ENCODE measurements at regions not wholly inside any gene's neighbourhood (a gene's known extent, or its start where the extent isn't known, plus 50 kb on each side); places are given as distances from the start of the nearest gene placed in this dataset.
"Not testable (repeated sequence)": the region's sequence is repeated elsewhere in the genome, so short reads cannot be mapped to it uniquely, and the experiment has no call there.

GRCh38 chr4:101643186-101643837, 147.2 kb upstream of the BANK1 start:
- WGBS, 2 donors: 81 to 87% methylated on average over 2 of the region's 2 CpGs
- intact Hi-C loops (cut with DNase I): no loop called here

GRCh38 chr4:101632766-101633165, 157.8 kb upstream of the BANK1 start:
- intact Hi-C loops (cut with DNase I); H3K27me3 ChIP-seq; H3K27ac ChIP-seq; H3K9me3 ChIP-seq; H3K4me1 ChIP-seq; H3K4me3 ChIP-seq; H3K36me3 ChIP-seq; DNase-seq: not testable (repeated sequence)
- WGBS, 2 donors: 78 to 81% methylated on average over 3 of the region's 3 CpGs

More at GRCh38 chr4:101643186-101643837, 147.2 kb upstream of the BANK1 start:
- H3K4me3 ChIP-seq: no peak overlapping the region
- TF ChIP-seq CTCF (IDR thresholded peaks at IDR 0.05) (no peak), POLR2A (IDR thresholded peaks at IDR 0.05) (no peak), EP300 (IDR thresholded peaks at IDR 0.05) (no peak), POLR2AphosphoS5 (IDR thresholded peaks at IDR 0.05) (no peak)
- H3K36me3 ChIP-seq: no peaks in the 10 kb centered on the region
- H3K27me3 ChIP-seq: no peaks in the 10 kb centered on the region
- H3K27ac ChIP-seq: no peak overlapping the region
- H3K9me3 ChIP-seq: no peaks in the 10 kb centered on the region
- H3K4me1 ChIP-seq: no peaks in the 10 kb centered on the region
- DNase-seq: no peak

GRCh38 chr4:101630319-101630986, 160.1 kb upstream of the BANK1 start:
- TF ChIP-seq POLR2AphosphoS5 (IDR thresholded peaks at IDR 0.05) (no peak), POLR2A (IDR thresholded peaks at IDR 0.05) (no peak), EP300 (IDR thresholded peaks at IDR 0.05) (no peak), CTCF (IDR thresholded peaks at IDR 0.05) (no peak)
- intact Hi-C loops (cut with DNase I): no loop called here
- H3K27me3 ChIP-seq: no peaks in the 10 kb centered on the region
- no peak overlapping the region for H3K27ac ChIP-seq
- 91 to 96% methylated on average over 4 of the region's 4 CpGs for WGBS, 2 donors
- H3K9me3 ChIP-seq: peaks cover 0 to 2% (median 0%) of the 10 kb centered on the region in 4 donors
- DNase-seq: no peak
- no peak overlapping the region for H3K4me3 ChIP-seq
- no peaks in the 10 kb centered on the region for H3K36me3 ChIP-seq
- no peaks in the 10 kb centered on the region for H3K4me1 ChIP-seq

- Histone ChIP-seq H3K9me3 (no peaks in the 10 kb centered on the region), H3K4me3 (no peak overlapping the region), H3K27me3 (no peaks in the 10 kb centered on the region), H3K36me3 (no peaks in the 10 kb centered on the region), H3K27ac (no peak overlapping the region), H3K4me1 (no peaks in the 10 kb centered on the region)
- 89% methylated on average over 2 of the region's 2 CpGs for whole genome bisulfite sequencing, 2 donors
- no peak for TF ChIP-seq POLR2AphosphoS5 (IDR thresholded peaks at IDR 0.05)
- no peak for DNase-seq
- intact Hi-C loops (cut with DNase I): no loop called here
Measured at GRCh38 chr4:101621120-101621519, 169.4 kb upstream of the BANK1 start.

GRCh38 chr4:101615652-101616051, 174.9 kb upstream of the BANK1 start:
- no peaks in the 10 kb centered on the region for H3K9me3 ChIP-seq
- no peak for TF ChIP-seq EP300 (IDR thresholded peaks at IDR 0.05)
- no peak for TF ChIP-seq POLR2AphosphoS5 (IDR thresholded peaks at IDR 0.05)
- no peak for TF ChIP-seq CTCF (IDR thresholded peaks at IDR 0.05)
- no peak for TF ChIP-seq POLR2A (IDR thresholded peaks at IDR 0.05)
- H3K36me3 ChIP-seq: no peaks in the 10 kb centered on the region
- no peaks in the 10 kb centered on the region for H3K4me1 ChIP-seq
- 56 to 78% methylated on average over 2 of the region's 2 CpGs for WGBS, 2 donors
- DNase-seq: no peak
- intact Hi-C loops (cut with DNase I): no loop called here
- no peaks in the 10 kb centered on the region for H3K27me3 ChIP-seq
- H3K4me3 ChIP-seq: no peak overlapping the region
- no peak overlapping the region for H3K27ac ChIP-seq

- H3K4me3 ChIP-seq; H3K36me3 ChIP-seq; H3K9me3 ChIP-seq; DNase-seq; H3K27me3 ChIP-seq; H3K4me1 ChIP-seq; intact Hi-C loops (cut with DNase I); H3K27ac ChIP-seq: not testable (repeated sequence)
- 79 to 94% methylated on average over 3 of the region's 3 CpGs for WGBS, 2 donors
Measured at GRCh38 chr4:101606989-101607388, 183.5 kb upstream of the BANK1 start.

Measured in sigmoid colon (tissue), 6 donors.